ENCODE measurements at regions not wholly inside any gene's neighbourhood (a gene's known extent, or its start where the extent isn't known, plus 50 kb on each side); places are given as distances from the start of the nearest gene placed in this dataset.

DNA sequence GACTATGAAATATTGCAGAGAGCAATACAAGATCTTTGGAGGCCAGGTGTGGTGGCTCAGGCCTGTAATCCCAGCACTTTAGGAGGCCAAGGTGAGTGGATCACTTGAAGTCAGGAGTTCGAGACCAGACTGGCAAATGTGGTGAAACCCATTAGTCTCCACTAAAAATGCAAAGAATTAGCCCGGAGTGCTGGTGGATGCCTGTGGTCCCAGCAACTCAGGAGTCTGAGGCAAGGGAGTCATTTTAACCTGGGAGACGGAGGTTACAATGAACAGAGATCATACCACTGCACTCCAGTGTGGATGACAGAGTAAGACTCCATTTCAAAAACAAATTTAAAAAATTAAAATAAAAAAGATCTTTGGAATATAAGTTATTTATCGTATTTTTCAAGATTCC, 76.6 kb downstream of the PRKAB2 start:
- TF ChIP-seq EP300 (IDR thresholded peaks at IDR 0.05): no peak
- TF ChIP-seq, protein P1, sequence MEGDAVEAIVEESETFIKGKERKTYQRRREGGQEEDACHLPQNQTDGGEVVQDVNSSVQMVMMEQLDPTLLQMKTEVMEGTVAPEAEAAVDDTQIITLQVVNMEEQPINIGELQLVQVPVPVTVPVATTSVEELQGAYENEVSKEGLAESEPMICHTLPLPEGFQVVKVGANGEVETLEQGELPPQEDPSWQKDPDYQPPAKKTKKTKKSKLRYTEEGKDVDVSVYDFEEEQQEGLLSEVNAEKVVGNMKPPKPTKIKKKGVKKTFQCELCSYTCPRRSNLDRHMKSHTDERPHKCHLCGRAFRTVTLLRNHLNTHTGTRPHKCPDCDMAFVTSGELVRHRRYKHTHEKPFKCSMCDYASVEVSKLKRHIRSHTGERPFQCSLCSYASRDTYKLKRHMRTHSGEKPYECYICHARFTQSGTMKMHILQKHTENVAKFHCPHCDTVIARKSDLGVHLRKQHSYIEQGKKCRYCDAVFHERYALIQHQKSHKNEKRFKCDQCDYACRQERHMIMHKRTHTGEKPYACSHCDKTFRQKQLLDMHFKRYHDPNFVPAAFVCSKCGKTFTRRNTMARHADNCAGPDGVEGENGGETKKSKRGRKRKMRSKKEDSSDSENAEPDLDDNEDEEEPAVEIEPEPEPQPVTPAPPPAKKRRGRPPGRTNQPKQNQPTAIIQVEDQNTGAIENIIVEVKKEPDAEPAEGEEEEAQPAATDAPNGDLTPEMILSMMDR (IDR thresholded peaks at IDR 0.05): no peak
